ENCODE measurements at regions not wholly inside any gene's neighbourhood (a gene's known extent, or its start where the extent isn't known, plus 50 kb on each side); places are given as distances from the start of the nearest gene placed in this dataset.

GRCh38 chr4:33090910-33091309 lies 2370.7 kb downstream of the PCDH7 start:
- intact Hi-C loops (cut with DNase I), result no loop called here
- Histone ChIP-seq H3K27me3 (no peaks in the 10 kb centered on the region), H3K36me3 (no peaks in the 10 kb centered on the region)

GRCh38 chr4:33091961-33092360 lies 2371.8 kb downstream of the PCDH7 start:
- intact Hi-C loops (cut with DNase I), result no loop called here
- WGBS, 2 donors, result 90 to 92% methylated on average over 3 of the region's 3 CpGs
- Histone ChIP-seq H3K27me3 (no peaks in the 10 kb centered on the region), H3K4me3 (no peak overlapping the region), H3K27ac (no peak overlapping the region), H3K9me3 (peaks cover 0 to 4% (median 0%) of the 10 kb centered on the region in 11 donors), H3K4me1 (no peaks in the 10 kb centered on the region), H3K36me3 (no peaks in the 10 kb centered on the region)
- ATAC-seq (no peak), DNase-seq (no peak)
- TF ChIP-seq CTCF (IDR thresholded peaks at IDR 0.05), result no peak

More at GRCh38 chr4:33090910-33091309, 2370.7 kb downstream of the PCDH7 start:
- no peak overlapping the region for H3K4me3 ChIP-seq
- H3K9me3 ChIP-seq, result no peaks in the 10 kb centered on the region
- TF ChIP-seq CTCF (IDR thresholded peaks at IDR 0.05), result no peak
- no peak for DNase-seq
- no peaks in the 10 kb centered on the region for H3K4me1 ChIP-seq
- H3K27ac ChIP-seq, result no peak overlapping the region
- 55 to 58% methylated on average over 6 of the region's 6 CpGs for WGBS, 2 donors
- ATAC-seq, result no peak

GRCh38 chr4:33104273-33104672 lies 2384.1 kb downstream of the PCDH7 start:
- intact Hi-C loops (cut with DNase I), result no loop called here
- TF ChIP-seq CTCF (IDR thresholded peaks at IDR 0.05), result no peak
- ATAC-seq (no peak), DNase-seq (no peak)
- Histone ChIP-seq H3K27ac (no peak overlapping the region), H3K4me1 (no peaks in the 10 kb centered on the region), H3K9me3 (peaks cover 0 to 13% (median 0%) of the 10 kb centered on the region in 11 donors), H3K27me3 (no peaks in the 10 kb centered on the region), H3K36me3 (no peaks in the 10 kb centered on the region), H3K4me3 (no peak overlapping the region)
- WGBS, 2 donors, result 35 to 49% methylated on average over 3 of the region's 3 CpGs

- no peak overlapping the region for H3K27ac ChIP-seq
- no peaks in the 10 kb centered on the region for H3K36me3 ChIP-seq
- intact Hi-C loops (cut with DNase I), result no loop called here
- ATAC-seq, result no peak
- DNase-seq, result no peak
- no peak for TF ChIP-seq CTCF (IDR thresholded peaks at IDR 0.05)
- WGBS, 2 donors, result 80% methylated on average over 2 of the region's 2 CpGs
- no peaks in the 10 kb centered on the region for H3K4me1 ChIP-seq
- no peak overlapping the region for H3K4me3 ChIP-seq
- peaks cover 0 to 8% (median 0%) of the 10 kb centered on the region in 11 donors for H3K9me3 ChIP-seq
- H3K27me3 ChIP-seq, result no peaks in the 10 kb centered on the region
Measured at GRCh38 chr4:33107814-33108213, 2387.6 kb downstream of the PCDH7 start.
